ENCODE measurements at regions not wholly inside any gene's neighbourhood (a gene's known extent, or its start where the extent isn't known, plus 50 kb on each side); places are given as distances from the start of the nearest gene placed in this dataset.

GRCh38 chr18:43507842-43508481, 230.7 kb upstream of the SYT4 start:
- TF ChIP-seq CTCF (IDR thresholded peaks at IDR 0.05; ENCODE audit: insufficient read depth, low read length), result no peak
- no peaks in the 10 kb centered on the region for H3K27me3 ChIP-seq (ENCODE audit: insufficient read depth, poor library complexity, severe bottlenecking)
- H3K4me3 ChIP-seq (replicated peaks; ENCODE audit: insufficient read depth, low read length), result no peak overlapping the region
- no peak overlapping the region for H3K27ac ChIP-seq (replicated peaks)
- DNase-seq (ENCODE audit: low read depth in 1 of 2, low spot score in 1 of 2), result no peak

GRCh38 chr18:43514747-43515146, 237.5 kb upstream of the SYT4 start:
- Histone ChIP-seq H3K27me3 (ENCODE audit: insufficient read depth, poor library complexity, severe bottlenecking) (no peaks in the 10 kb centered on the region), H3K4me3 (replicated peaks; ENCODE audit: insufficient read depth, low read length) (no peak overlapping the region), H3K27ac (replicated peaks) (no peak overlapping the region)
- TF ChIP-seq CTCF (IDR thresholded peaks at IDR 0.05; ENCODE audit: insufficient read depth, low read length), result no peak
- DNase-seq (ENCODE audit: low read depth in 1 of 2, low spot score in 1 of 2), result no peak

GRCh38 chr18:43515481-43515880, 238.2 kb upstream of the SYT4 start:
- Histone ChIP-seq H3K27ac (replicated peaks) (no peak overlapping the region), H3K27me3 (ENCODE audit: insufficient read depth, poor library complexity, severe bottlenecking) (no peaks in the 10 kb centered on the region), H3K4me3 (replicated peaks; ENCODE audit: insufficient read depth, low read length) (no peak overlapping the region)
- no peak for DNase-seq (ENCODE audit: low read depth in 1 of 2, low spot score in 1 of 2)
- no peak for TF ChIP-seq POLR2AphosphoS5 (IDR thresholded peaks at IDR 0.05; ENCODE audit: low read depth)
- no peak for TF ChIP-seq CTCF (IDR thresholded peaks at IDR 0.05; ENCODE audit: insufficient read depth, low read length)
- TF ChIP-seq REST (IDR thresholded peaks at IDR 0.05; ENCODE audit: insufficient replicate concordance, low read depth), result no peak
- no peak for TF ChIP-seq GABPA (IDR thresholded peaks at IDR 0.05; ENCODE audit: low read depth)
- TF ChIP-seq SPI1 (IDR thresholded peaks at IDR 0.05; ENCODE audit: borderline replicate concordance, low read depth), result no peak

- Histone ChIP-seq H3K27ac (replicated peaks) (no peak overlapping the region), H3K4me3 (replicated peaks; ENCODE audit: insufficient read depth, low read length) (no peak overlapping the region), H3K27me3 (ENCODE audit: insufficient read depth, poor library complexity, severe bottlenecking) (no peaks in the 10 kb centered on the region)
- TF ChIP-seq REST (IDR thresholded peaks at IDR 0.05; ENCODE audit: insufficient replicate concordance, low read depth) (no peak), CTCF (IDR thresholded peaks at IDR 0.05; ENCODE audit: insufficient read depth, low read length) (no peak), GABPA (IDR thresholded peaks at IDR 0.05; ENCODE audit: low read depth) (no peak), POLR2AphosphoS5 (IDR thresholded peaks at IDR 0.05; ENCODE audit: low read depth) (no peak), SPI1 (IDR thresholded peaks at IDR 0.05; ENCODE audit: borderline replicate concordance, low read depth) (no peak)
- DNase-seq (ENCODE audit: low read depth in 1 of 2, low spot score in 1 of 2), result no peak
Observed at GRCh38 chr18:43524260-43524659, 247.0 kb upstream of the SYT4 start.

Measured in HL-60 (cell line).